ENCODE measurements at regions not wholly inside any gene's neighbourhood (a gene's known extent, or its start where the extent isn't known, plus 50 kb on each side); places are given as distances from the start of the nearest gene placed in this dataset.

GRCh38 chr13:91115776-91116175 lies 231.7 kb upstream of the MIR17HG start:
- no peak for DNase-seq
- Histone ChIP-seq H3K9me3 (no peaks in the 10 kb centered on the region), H3K27me3 (no peaks in the 10 kb centered on the region), H3K36me3 (no peaks in the 10 kb centered on the region), H3K4me1 (no peaks in the 10 kb centered on the region), H3K4me3 (no peak overlapping the region), H3K27ac (no peak overlapping the region)
- intact Hi-C loops (cut with DNase I) = no loop called here
- TF ChIP-seq EP300 (IDR thresholded peaks at IDR 0.05) = no peak
- TF ChIP-seq CTCF (IDR thresholded peaks at IDR 0.05) = no peak
- no peak for TF ChIP-seq POLR2AphosphoS5 (IDR thresholded peaks at IDR 0.05)
- no peak for TF ChIP-seq POLR2A (IDR thresholded peaks at IDR 0.05)
- 69 to 84% methylated on average over 1 of the region's 1 CpG for WGBS, 2 donors

- Histone ChIP-seq H3K9me3 (no peaks in the 10 kb centered on the region), H3K27me3 (no peaks in the 10 kb centered on the region), H3K4me1 (no peaks in the 10 kb centered on the region), H3K4me3 (no peak overlapping the region), H3K27ac (no peak overlapping the region), H3K36me3 (no peaks in the 10 kb centered on the region)
- TF ChIP-seq POLR2A (IDR thresholded peaks at IDR 0.05) = no peak
- TF ChIP-seq POLR2AphosphoS5 (IDR thresholded peaks at IDR 0.05) = no peak
- no peak for TF ChIP-seq CTCF (IDR thresholded peaks at IDR 0.05)
- no peak for TF ChIP-seq EP300 (IDR thresholded peaks at IDR 0.05)
- 42 to 75% methylated on average over 2 of the region's 2 CpGs for WGBS, 2 donors
- no peak for DNase-seq
- intact Hi-C loops (cut with DNase I) = no loop called here
Observed at GRCh38 chr13:91117351-91117750, 230.1 kb upstream of the MIR17HG start.

GRCh38 chr13:91119643-91120042 lies 227.8 kb upstream of the MIR17HG start:
- DNase-seq = no peak
- Histone ChIP-seq H3K27me3 (no peaks in the 10 kb centered on the region), H3K27ac (no peak overlapping the region), H3K4me1 (no peaks in the 10 kb centered on the region), H3K9me3 (no peaks in the 10 kb centered on the region), H3K4me3 (no peak overlapping the region), H3K36me3 (no peaks in the 10 kb centered on the region)
- intact Hi-C loops (cut with DNase I) = no loop called here
- TF ChIP-seq EP300 (IDR thresholded peaks at IDR 0.05) (no peak), CTCF (IDR thresholded peaks at IDR 0.05) (no peak)
- 88 to 90% methylated on average over 3 of the region's 3 CpGs for WGBS, 2 donors

- Histone ChIP-seq H3K27ac (no peak overlapping the region), H3K4me1 (no peaks in the 10 kb centered on the region), H3K4me3 (no peak overlapping the region), H3K9me3 (no peaks in the 10 kb centered on the region), H3K36me3 (no peaks in the 10 kb centered on the region), H3K27me3 (no peaks in the 10 kb centered on the region)
- no peak for DNase-seq
- no peak for TF ChIP-seq CTCF (IDR thresholded peaks at IDR 0.05)
- no peak for TF ChIP-seq EP300 (IDR thresholded peaks at IDR 0.05)
- TF ChIP-seq POLR2AphosphoS5 (IDR thresholded peaks at IDR 0.05) = no peak
- TF ChIP-seq POLR2A (IDR thresholded peaks at IDR 0.05) = no peak
- WGBS, 2 donors = 81 to 89% methylated on average over 1 of the region's 1 CpG
- intact Hi-C loops (cut with DNase I) = no loop called here
Observed at GRCh38 chr13:91122766-91123165, 224.7 kb upstream of the MIR17HG start.

GRCh38 chr13:91123456-91124127 lies 223.9 kb upstream of the MIR17HG start:
- H3K27ac ChIP-seq = no peak overlapping the region
- no peaks in the 10 kb centered on the region for H3K4me1 ChIP-seq
- TF ChIP-seq POLR2A (IDR thresholded peaks at IDR 0.05) (no peak), EP300 (IDR thresholded peaks at IDR 0.05) (no peak), POLR2AphosphoS5 (IDR thresholded peaks at IDR 0.05) (no peak)
- H3K36me3 ChIP-seq = no peaks in the 10 kb centered on the region
- intact Hi-C loops (cut with DNase I) = no loop called here
- no peak for DNase-seq
- no peaks in the 10 kb centered on the region for H3K9me3 ChIP-seq
- 30 to 48% methylated on average over 5 of the region's 5 CpGs for WGBS, 2 donors
- no peaks in the 10 kb centered on the region for H3K27me3 ChIP-seq
- no peak overlapping the region for H3K4me3 ChIP-seq

Data from sigmoid colon (tissue), 6 donors.